Fibroblast of lung (primary cell): ENCODE measurements at regions not wholly inside any gene's neighbourhood (a gene's known extent, or its start where the extent isn't known, plus 50 kb on each side); places are given as distances from the start of the nearest gene placed in this dataset.

Experiments used
- EZH2 ChIP-seq: IDR thresholded peaks from 2 replicates; pipeline ENCODE4 v1.5.1; 2012; ENCODE audit warnings: low read length, control low read depth, mild to moderate bottlenecking; ENCODE audit errors: missing control alignments
- TF ChIP-seq, protein P1 (sequence below), 2 donors: IDR thresholded peaks in 1 of 2; conservative IDR thresholded peaks in 1 of 2; 1 replicate in 1 of 2; 2 replicates in 1 of 2; pipeline ENCODE4 v1.5.1; 2011 to 2012; ENCODE audit warnings: low read length in 2 of 2, control low read depth in 1 of 2, inconsistent platforms in 1 of 2, low read depth in 1 of 2, mild to moderate bottlenecking in 1 of 2

DNA sequence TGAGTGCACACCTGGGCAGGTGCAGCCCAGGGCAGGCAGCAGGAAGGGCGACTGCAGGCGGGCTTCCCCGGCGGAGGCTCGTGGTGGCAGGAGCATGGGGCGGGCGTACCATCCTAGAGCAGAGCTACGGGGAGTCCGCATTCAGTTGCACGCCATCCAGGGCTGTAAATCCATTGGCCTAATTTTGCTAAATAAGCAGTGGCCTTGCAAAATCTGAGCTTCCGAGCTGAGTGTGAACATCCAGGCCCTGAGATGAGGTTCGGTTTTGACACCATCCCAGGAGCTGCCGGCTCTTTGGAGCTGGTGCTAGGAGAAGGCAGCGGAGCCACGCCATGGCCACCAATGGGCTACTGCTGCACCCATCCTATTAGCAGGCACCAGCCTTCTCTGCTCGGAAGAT, 664.8 kb downstream of the BRD1 start:
- TF ChIP-seq, protein P1, sequence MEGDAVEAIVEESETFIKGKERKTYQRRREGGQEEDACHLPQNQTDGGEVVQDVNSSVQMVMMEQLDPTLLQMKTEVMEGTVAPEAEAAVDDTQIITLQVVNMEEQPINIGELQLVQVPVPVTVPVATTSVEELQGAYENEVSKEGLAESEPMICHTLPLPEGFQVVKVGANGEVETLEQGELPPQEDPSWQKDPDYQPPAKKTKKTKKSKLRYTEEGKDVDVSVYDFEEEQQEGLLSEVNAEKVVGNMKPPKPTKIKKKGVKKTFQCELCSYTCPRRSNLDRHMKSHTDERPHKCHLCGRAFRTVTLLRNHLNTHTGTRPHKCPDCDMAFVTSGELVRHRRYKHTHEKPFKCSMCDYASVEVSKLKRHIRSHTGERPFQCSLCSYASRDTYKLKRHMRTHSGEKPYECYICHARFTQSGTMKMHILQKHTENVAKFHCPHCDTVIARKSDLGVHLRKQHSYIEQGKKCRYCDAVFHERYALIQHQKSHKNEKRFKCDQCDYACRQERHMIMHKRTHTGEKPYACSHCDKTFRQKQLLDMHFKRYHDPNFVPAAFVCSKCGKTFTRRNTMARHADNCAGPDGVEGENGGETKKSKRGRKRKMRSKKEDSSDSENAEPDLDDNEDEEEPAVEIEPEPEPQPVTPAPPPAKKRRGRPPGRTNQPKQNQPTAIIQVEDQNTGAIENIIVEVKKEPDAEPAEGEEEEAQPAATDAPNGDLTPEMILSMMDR (conservative IDR thresholded peaks at IDR 0.05 in 1 of 2, IDR thresholded peaks at IDR 0.05 in 1 of 2; ENCODE audit: low read depth in 1 of 2, low read length in 2 of 2) = no peak
- TF ChIP-seq EZH2 = no peak
